ENCODE measurements at regions not wholly inside any gene's neighbourhood (a gene's known extent, or its start where the extent isn't known, plus 50 kb on each side); places are given as distances from the start of the nearest gene placed in this dataset.

DNA sequence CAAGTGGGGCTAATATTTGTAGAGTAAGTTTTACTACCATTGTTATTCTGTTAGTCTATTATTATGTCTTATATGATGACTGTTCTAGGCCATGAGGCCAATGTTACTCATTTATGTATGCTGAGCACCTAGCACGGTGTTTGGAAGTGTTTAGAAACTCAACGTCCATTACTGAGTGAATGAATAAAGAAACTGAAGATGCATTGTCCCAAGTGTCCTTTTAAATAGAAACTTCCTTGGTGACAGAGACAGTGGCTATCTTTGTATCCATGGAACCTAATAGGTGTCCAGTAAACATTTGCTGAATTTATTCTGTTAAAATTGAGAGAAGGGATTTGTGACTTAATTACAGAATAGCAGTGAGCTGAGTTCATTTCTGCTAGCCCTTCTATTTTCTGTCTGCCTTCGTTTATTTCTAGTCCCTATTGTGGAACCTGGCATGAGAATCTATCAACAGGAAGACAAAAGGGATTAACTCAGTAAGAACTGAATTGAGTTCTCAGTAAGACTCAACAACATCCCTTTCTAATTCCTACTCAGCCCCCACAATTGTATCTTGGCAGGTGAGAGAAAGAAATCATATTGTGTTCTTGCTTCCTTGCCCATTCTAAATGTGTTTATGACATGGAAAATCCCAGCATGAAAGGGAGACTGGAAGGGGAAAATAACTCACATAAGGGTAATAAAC is 246.6 kb upstream of the LRRC3B start (continued):
- TF ChIP-seq, protein P1, sequence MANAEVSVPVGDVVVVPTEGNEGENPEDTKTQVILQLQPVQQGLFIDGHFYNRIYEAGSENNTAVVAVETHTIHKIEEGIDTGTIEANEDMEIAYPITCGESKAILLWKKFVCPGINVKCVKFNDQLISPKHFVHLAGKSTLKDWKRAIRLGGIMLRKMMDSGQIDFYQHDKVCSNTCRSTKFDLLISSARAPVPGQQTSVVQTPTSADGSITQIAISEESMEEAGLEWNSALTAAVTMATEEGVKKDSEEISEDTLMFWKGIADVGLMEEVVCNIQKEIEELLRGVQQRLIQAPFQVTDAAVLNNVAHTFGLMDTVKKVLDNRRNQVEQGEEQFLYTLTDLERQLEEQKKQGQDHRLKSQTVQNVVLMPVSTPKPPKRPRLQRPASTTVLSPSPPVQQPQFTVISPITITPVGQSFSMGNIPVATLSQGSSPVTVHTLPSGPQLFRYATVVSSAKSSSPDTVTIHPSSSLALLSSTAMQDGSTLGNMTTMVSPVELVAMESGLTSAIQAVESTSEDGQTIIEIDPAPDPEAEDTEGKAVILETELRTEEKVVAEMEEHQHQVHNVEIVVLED (CRISPR knock-in tag; IDR thresholded peaks at IDR 0.05), result no peak
- TF ChIP-seq ZNF197 (CRISPR knock-in tag; IDR thresholded peaks at IDR 0.05; ENCODE audit: low read depth), result no peak
- TF ChIP-seq, protein P2, sequence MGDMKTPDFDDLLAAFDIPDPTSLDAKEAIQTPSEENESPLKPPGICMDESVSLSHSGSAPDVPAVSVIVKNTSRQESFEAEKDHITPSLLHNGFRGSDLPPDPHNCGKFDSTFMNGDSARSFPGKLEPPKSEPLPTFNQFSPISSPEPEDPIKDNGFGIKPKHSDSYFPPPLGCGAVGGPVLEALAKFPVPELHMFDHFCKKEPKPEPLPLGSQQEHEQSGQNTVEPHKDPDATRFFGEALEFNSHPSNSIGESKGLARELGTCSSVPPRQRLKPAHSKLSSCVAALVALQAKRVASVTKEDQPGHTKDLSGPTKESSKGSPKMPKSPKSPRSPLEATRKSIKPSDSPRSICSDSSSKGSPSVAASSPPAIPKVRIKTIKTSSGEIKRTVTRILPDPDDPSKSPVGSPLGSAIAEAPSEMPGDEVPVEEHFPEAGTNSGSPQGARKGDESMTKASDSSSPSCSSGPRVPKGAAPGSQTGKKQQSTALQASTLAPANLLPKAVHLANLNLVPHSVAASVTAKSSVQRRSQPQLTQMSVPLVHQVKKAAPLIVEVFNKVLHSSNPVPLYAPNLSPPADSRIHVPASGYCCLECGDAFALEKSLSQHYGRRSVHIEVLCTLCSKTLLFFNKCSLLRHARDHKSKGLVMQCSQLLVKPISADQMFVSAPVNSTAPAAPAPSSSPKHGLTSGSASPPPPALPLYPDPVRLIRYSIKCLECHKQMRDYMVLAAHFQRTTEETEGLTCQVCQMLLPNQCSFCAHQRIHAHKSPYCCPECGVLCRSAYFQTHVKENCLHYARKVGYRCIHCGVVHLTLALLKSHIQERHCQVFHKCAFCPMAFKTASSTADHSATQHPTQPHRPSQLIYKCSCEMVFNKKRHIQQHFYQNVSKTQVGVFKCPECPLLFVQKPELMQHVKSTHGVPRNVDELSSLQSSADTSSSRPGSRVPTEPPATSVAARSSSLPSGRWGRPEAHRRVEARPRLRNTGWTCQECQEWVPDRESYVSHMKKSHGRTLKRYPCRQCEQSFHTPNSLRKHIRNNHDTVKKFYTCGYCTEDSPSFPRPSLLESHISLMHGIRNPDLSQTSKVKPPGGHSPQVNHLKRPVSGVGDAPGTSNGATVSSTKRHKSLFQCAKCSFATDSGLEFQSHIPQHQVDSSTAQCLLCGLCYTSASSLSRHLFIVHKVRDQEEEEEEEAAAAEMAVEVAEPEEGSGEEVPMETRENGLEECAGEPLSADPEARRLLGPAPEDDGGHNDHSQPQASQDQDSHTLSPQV (IDR thresholded peaks at IDR 0.05), result no peak
- no peak for TF ChIP-seq ZNF354B (CRISPR knock-in tag; IDR thresholded peaks at IDR 0.05)
- TF ChIP-seq, protein P3, sequence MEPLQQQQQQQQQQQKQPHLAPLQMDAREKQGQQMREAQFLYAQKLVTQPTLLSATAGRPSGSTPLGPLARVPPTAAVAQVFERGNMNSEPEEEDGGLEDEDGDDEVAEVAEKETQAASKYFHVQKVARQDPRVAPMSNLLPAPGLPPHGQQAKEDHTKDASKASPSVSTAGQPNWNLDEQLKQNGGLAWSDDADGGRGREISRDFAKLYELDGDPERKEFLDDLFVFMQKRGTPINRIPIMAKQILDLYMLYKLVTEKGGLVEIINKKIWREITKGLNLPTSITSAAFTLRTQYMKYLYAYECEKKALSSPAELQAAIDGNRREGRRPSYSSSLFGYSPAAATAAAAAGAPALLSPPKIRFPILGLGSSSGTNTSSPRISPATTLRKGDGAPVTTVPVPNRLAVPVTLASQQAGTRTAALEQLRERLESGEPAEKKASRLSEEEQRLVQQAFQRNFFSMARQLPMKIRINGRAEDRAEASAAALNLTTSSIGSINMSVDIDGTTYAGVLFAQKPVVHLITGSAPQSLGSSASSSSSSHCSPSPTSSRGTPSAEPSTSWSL (CRISPR knock-in tag; IDR thresholded peaks at IDR 0.05; ENCODE audit: borderline replicate concordance), result no peak
- no peak for TF ChIP-seq RBM25 (IDR thresholded peaks at IDR 0.05; ENCODE audit: low read depth, low read length, severe bottlenecking)
- TF ChIP-seq, protein P4, sequence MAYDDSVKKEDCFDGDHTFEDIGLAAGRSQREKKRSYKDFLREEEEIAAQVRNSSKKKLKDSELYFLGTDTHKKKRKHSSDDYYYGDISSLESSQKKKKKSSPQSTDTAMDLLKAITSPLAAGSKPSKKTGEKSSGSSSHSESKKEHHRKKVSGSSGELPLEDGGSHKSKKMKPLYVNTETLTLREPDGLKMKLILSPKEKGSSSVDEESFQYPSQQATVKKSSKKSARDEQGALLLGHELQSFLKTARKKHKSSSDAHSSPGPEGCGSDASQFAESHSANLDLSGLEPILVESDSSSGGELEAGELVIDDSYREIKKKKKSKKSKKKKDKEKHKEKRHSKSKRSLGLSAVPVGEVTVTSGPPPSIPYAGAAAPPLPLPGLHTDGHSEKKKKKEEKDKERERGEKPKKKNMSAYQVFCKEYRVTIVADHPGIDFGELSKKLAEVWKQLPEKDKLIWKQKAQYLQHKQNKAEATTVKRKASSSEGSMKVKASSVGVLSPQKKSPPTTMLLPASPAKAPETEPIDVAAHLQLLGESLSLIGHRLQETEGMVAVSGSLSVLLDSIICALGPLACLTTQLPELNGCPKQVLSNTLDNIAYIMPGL (CRISPR knock-in tag; IDR thresholded peaks at IDR 0.05), result no peak

Measured in K562 (cell line).